Mucosa of descending colon (tissue), 3 donors: ENCODE measurements at regions not wholly inside any gene's neighbourhood (a gene's known extent, or its start where the extent isn't known, plus 50 kb on each side); places are given as distances from the start of the nearest gene placed in this dataset.
"Not testable (repeated sequence)": the region's sequence is repeated elsewhere in the genome, so short reads cannot be mapped to it uniquely, and the experiment has no call there.

Source experiments
- ATAC-seq: fragments of 200-7000 bp; cut with Tn5 transposase; one replicate; pipeline ENCODE4 v1.9.1; 2020; ENCODE audit warnings: mild to moderate bottlenecking, moderate library complexity
- DNase-seq, 3 donors: peaks; one replicate each; pipeline ENCODE4 v3.0.0-alpha.2; 2020
- H3K36me3 ChIP-seq: fragments of 200-600 bp; one replicate; pipeline ENCODE4 v1.8.0; 2021; ENCODE audit warnings: low read depth, mild to moderate bottlenecking
- H3K4me1 ChIP-seq: fragments of 200-600 bp; one replicate; pipeline ENCODE4 v1.8.0; 2021; ENCODE audit warnings: low read depth, mild to moderate bottlenecking
- H3K4me3 ChIP-seq: fragments of 200-600 bp; one replicate; pipeline ENCODE4 v1.8.0; 2021; ENCODE audit warnings: mild to moderate bottlenecking
- H3K9me3 ChIP-seq: fragments of 200-600 bp; one replicate; pipeline ENCODE4 v1.8.0; 2021; ENCODE audit warnings: mild to moderate bottlenecking
- intact Hi-C, 2 donors: fragments of 100-400 bp; cut with DNase I in 1 of 2; cut with micrococcal nuclease in 1 of 2; formaldehyde crosslinking; loops; one replicate each; pipeline versions ENCODE4 v1.11.0 to v1.11.1; 2022; cut with DNase I, micrococcal nuclease
- TF ChIP-seq, protein P1 (sequence below): fragments of 200-600 bp; IDR thresholded peaks from one replicate; pipeline ENCODE4 v1.8.0; 2022; ENCODE audit warnings: antibody characterized with exemption, mild to moderate bottlenecking
- donor health status: DM: no; HTN: no; CAD: no; lungs with moderate emphysema.
- donor health status: DM: no; HTN: no; CAD: no.
- donor health status: DM: no; HTN: yes; CAD: no.

DNA sequence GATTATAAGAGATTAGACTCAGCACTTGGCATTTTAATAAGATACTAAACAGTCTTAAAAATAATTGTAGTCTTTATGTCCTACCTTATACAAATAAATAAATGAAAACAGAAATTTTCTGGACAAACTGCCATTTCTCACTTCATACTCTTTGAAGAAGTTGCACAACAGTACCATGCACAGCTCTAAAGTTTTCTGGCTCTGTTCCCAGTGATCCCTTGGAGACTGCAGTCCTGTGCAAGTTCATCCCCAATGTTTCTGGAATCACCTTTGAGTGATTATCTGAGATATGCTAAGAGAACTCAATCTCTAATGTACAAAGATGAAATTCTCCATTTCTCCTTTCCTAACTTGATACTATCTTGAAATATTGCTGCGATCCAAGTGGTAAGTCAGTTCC lies 330.4 kb upstream of the EDIL3 start:
- intact Hi-C loops, result no loop called here

DNA sequence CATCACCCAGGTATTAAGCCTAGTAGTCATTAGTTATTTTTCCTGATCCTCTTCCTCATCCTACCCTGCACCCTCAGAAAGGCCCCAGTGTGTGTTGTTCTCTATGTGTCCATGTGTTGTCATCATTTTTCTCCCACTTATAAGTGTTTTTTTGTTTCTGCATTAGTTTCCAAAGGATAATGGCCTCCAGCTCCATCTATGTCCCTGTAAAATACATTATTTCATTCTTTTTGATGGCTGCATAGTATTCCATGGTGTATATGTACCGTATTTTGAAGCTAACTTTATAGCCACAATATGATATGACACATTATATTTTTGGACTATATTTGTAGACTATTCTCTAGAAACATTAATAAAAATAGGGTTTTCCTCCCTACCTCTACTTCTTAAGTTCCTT lies 324.4 kb upstream of the EDIL3 start:
- ATAC-seq (no peak), DNase-seq (no peak)
- TF ChIP-seq, protein P1, sequence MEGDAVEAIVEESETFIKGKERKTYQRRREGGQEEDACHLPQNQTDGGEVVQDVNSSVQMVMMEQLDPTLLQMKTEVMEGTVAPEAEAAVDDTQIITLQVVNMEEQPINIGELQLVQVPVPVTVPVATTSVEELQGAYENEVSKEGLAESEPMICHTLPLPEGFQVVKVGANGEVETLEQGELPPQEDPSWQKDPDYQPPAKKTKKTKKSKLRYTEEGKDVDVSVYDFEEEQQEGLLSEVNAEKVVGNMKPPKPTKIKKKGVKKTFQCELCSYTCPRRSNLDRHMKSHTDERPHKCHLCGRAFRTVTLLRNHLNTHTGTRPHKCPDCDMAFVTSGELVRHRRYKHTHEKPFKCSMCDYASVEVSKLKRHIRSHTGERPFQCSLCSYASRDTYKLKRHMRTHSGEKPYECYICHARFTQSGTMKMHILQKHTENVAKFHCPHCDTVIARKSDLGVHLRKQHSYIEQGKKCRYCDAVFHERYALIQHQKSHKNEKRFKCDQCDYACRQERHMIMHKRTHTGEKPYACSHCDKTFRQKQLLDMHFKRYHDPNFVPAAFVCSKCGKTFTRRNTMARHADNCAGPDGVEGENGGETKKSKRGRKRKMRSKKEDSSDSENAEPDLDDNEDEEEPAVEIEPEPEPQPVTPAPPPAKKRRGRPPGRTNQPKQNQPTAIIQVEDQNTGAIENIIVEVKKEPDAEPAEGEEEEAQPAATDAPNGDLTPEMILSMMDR, result no peak
- Histone ChIP-seq H3K36me3 (no peaks in the 10 kb centered on the region), H3K4me1 (no peaks in the 10 kb centered on the region), H3K9me3 (no peaks in the 10 kb centered on the region), H3K4me3 (no peak overlapping the region)
- intact Hi-C loops, result no loop called here

More for the DNA sequence above, 330.4 kb upstream of the EDIL3 start:
- H3K9me3 ChIP-seq, result no peaks in the 10 kb centered on the region
- ATAC-seq (no peak), DNase-seq (no peak)
- H3K4me1 ChIP-seq, result no peaks in the 10 kb centered on the region
- H3K4me3 ChIP-seq, result no peak overlapping the region
- TF ChIP-seq, protein P1, result no peak
- H3K36me3 ChIP-seq, result no peaks in the 10 kb centered on the region

DNA sequence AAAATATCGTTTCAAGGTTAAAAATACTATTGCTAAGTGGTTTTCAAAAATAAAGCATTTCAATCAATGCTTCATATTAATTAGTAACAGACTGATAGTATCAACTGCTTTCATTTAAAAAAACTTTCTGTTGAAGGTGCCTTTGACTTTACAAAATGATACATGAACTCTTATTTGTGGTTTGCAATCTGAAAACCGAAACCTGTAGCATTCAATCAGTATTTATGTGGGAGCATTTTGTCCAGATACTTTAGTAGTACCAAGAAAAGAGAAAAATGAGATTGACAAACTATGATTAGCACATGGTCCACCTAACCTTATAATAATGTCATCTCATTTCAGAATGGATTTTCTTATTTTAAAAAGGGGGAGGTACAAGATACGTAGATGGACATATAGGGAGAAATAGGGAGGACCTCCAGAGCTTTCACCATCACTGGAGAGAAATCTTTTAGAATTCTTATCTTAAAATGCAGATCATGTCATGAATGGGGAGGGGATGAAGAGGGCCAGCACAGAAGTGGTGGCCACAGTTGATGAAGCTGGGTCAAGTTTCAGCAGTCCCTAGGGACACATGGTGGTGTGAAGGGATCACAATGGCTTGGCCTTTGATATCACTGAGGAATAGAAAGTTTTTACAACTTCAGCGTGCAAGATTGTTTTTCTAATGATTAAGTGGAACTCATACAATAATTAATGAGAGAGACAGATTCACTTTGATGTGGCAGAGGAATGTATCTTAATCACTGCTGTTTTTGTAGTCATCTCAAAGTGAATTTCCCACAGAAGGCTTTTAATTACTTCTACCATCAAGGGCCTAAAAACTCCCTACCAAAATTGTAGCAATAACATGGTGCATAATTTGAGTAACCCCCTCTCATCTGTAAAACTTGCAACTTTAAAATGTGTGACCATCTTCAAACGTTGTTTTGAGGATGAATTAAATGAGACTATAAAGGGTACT lies 322.3 kb upstream of the EDIL3 start:
- Histone ChIP-seq H3K4me1 (no peaks in the 10 kb centered on the region), H3K4me3 (no peak overlapping the region), H3K9me3 (no peaks in the 10 kb centered on the region), H3K36me3 (no peaks in the 10 kb centered on the region)
- DNase-seq, result no peak
- intact Hi-C loops, result no loop called here
- TF ChIP-seq, protein P1, result no peak
- no peak for ATAC-seq

DNA sequence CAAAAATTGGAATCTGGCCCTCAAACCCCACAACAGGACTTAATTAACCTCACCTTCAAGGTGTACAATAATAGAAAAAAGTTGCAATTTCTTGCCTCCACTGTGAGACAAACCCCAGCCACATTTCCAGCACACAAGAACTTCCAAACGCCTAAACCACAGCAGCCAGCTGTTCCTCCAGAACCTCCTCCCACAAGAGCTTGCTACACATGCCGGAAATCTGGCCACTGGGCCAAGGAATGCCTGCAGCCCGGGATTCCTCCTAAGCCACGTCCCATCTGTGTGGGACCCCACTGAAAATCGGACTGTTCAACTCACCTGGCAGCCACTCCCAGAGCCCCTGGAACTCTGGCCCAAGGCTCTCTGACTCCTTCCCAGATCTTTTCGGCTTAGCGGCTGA lies 315.9 kb upstream of the EDIL3 start:
- intact Hi-C loops, H3K36me3 ChIP-seq: not testable (repeated sequence)

DNA sequence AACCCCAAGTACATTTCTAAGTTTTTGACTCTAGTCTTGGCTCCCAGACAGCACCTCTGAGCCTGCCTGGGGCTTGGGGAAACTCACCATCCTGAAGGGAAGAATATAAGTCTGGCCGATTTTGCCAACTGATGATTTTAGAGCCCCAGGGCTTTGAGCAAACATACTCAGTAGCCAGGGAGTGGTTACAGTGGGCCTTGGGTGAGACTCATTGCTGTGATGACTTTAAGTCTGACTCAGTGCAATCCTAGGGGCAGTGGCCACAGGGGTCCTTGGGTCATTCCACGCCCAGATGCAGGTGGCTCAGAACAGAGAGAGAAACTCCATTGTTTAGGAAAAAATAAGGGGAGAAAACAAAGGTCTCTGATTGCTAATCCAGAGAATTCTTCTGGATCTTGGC lies 312.0 kb upstream of the EDIL3 start:
- H3K4me1 ChIP-seq, result no peaks in the 10 kb centered on the region
- intact Hi-C loops, result no loop called here
- H3K9me3 ChIP-seq, result no peaks in the 10 kb centered on the region
- TF ChIP-seq, protein P1, result no peak
- no peak for ATAC-seq
- H3K4me3 ChIP-seq, result no peak overlapping the region
- H3K36me3 ChIP-seq, result no peaks in the 10 kb centered on the region
- DNase-seq, result no peak

More for the DNA sequence above, 315.9 kb upstream of the EDIL3 start:
- not testable (repeated sequence) for H3K4me3 ChIP-seq, ATAC-seq, H3K9me3 ChIP-seq, DNase-seq, H3K4me1 ChIP-seq

DNA sequence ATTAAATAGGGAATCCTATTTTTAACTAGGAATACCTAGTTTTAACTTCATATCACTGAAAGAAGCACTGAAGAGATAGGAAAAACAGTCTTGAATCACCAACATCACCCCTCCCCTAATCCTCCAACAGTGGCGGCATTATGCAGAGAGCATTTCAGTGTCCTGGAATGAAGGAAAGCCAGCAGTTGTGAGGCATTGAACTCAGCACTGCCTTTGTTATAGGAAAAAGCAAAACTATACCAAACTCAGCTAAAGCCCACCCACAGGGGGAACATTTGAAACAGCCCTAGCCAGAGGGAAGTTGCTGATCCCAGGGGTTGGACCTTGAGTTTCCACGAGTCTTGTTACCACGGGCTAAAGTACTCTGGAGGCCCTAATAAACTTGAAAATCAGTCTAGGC lies 310.6 kb upstream of the EDIL3 start:
- H3K4me1 ChIP-seq, result no peaks in the 10 kb centered on the region
- no peaks in the 10 kb centered on the region for H3K36me3 ChIP-seq
- no peak for ATAC-seq
- no peaks in the 10 kb centered on the region for H3K9me3 ChIP-seq
- DNase-seq, result no peak
- intact Hi-C loops, result no loop called here
- no peak overlapping the region for H3K4me3 ChIP-seq
- TF ChIP-seq, protein P1, result no peak
